Tibial nerve (tissue), 4 donors: ENCODE measurements at regions not wholly inside any gene's neighbourhood (a gene's known extent, or its start where the extent isn't known, plus 50 kb on each side); places are given as distances from the start of the nearest gene placed in this dataset.

Experiments used
- CTCF ChIP-seq, 5 experiments: fragments of 200-600 bp in 3 of 5; fragments of 450-650 bp in 2 of 5; sonication (generic) in 3 of 5; IDR thresholded peaks; one replicate each; pipeline ENCODE4 v1.5.1; 2016 to 2019; ENCODE audit warnings: antibody characterized with exemption in 5 of 5, mild to moderate bottlenecking in 3 of 5, moderate library complexity in 2 of 5
- EP300 ChIP-seq, 2 donors: sonication (generic); formaldehyde crosslinking; IDR thresholded peaks; one replicate each; pipeline ENCODE4 v1.6.1; 2017; ENCODE audit warnings: antibody characterized with exemption in 2 of 2, mild to moderate bottlenecking in 1 of 2
- POLR2A ChIP-seq, 2 donors: fragments of 450-650 bp; IDR thresholded peaks; one replicate each; pipeline ENCODE4 v1.6.1; 2017; ENCODE audit warnings: antibody characterized with exemption in 2 of 2, mild to moderate bottlenecking in 2 of 2, moderate library complexity in 2 of 2

GRCh38 chr12:86838260-86838659, 582.1 kb upstream of the MGAT4C start:
- TF ChIP-seq CTCF (IDR thresholded peaks at IDR 0.05) (no peak), EP300 (IDR thresholded peaks at IDR 0.05) (no peak), POLR2A (IDR thresholded peaks at IDR 0.05) (no peak)
